Stimulated activated CD8-positive, alpha-beta memory T cell treated with anti-CD3 and anti-CD28 coated beads, Interleukin-4, amount 100 ng/mL, for 24 hours (primary cell): ENCODE measurements at regions not wholly inside any gene's neighbourhood (a gene's known extent, or its start where the extent isn't known, plus 50 kb on each side); places are given as distances from the start of the nearest gene placed in this dataset.
A peak's percentile ranks its signal among the peaks of the same experiment; 100 is the strongest.
"Not testable (repeated sequence)": the region's sequence is repeated elsewhere in the genome, so short reads cannot be mapped to it uniquely, and the experiment has no call there.

Source experiments
- DNase-seq: peaks from one replicate; pipeline ENCODE4 v3.0.0-alpha.2; 2020; ENCODE audit warnings: low read depth

- not testable (repeated sequence) for DNase-seq
These were observed 51.1 kb downstream of the NBPF8 start for GRCh38 chr1:120465900-120466299.

GRCh38 chr1:120477663-120478062 is 62.8 kb downstream of the NBPF8 start:
- not testable (repeated sequence) for DNase-seq

GRCh38 chr1:120478400-120478799 is 63.6 kb downstream of the NBPF8 start:
- not testable (repeated sequence) for DNase-seq

- DNase-seq: not testable (repeated sequence)
These were observed 72.7 kb downstream of the NBPF8 start for GRCh38 chr1:120487542-120487941.

GRCh38 chr1:120489217-120489616 is 74.4 kb downstream of the NBPF8 start:
- not testable (repeated sequence) for DNase-seq

- not testable (repeated sequence) for DNase-seq
These were observed 82.3 kb downstream of the NBPF8 start for GRCh38 chr1:120497145-120497544.

GRCh38 chr1:120503284-120503683 is 88.4 kb downstream of the NBPF8 start:
- DNase-seq: not testable (repeated sequence)

GRCh38 chr1:120506352-120506751 is 91.5 kb downstream of the NBPF8 start:
- not testable (repeated sequence) for DNase-seq

GRCh38 chr1:120508351-120508750 is 93.5 kb downstream of the NBPF8 start:
- not testable (repeated sequence) for DNase-seq

- not testable (repeated sequence) for DNase-seq
These were observed 94.4 kb downstream of the NBPF8 start for GRCh38 chr1:120509258-120509657.

GRCh38 chr1:120513099-120513498 is 98.3 kb downstream of the NBPF8 start:
- DNase-seq: not testable (repeated sequence)

GRCh38 chr1:120513531-120513930 is 98.7 kb downstream of the NBPF8 start:
- DNase-seq: not testable (repeated sequence)

- DNase-seq: not testable (repeated sequence)
These were observed 104.4 kb downstream of the NBPF8 start for GRCh38 chr1:120519196-120519595.

GRCh38 chr1:120524416-120524815 is 109.6 kb downstream of the NBPF8 start:
- DNase-seq: not testable (repeated sequence)

GRCh38 chr1:120525386-120525785 is 110.6 kb downstream of the NBPF8 start:
- not testable (repeated sequence) for DNase-seq

GRCh38 chr1:120529475-120530089 is 114.7 kb downstream of the NBPF8 start:
- DNase-seq: not testable (repeated sequence)

GRCh38 chr1:120531455-120531854 is 116.6 kb downstream of the NBPF8 start:
- DNase-seq: not testable (repeated sequence)

- DNase-seq: not testable (repeated sequence)
These were observed 119.7 kb downstream of the NBPF8 start for GRCh38 chr1:120534361-120535047.

GRCh38 chr1:120535052-120535451 is 120.2 kb downstream of the NBPF8 start:
- not testable (repeated sequence) for DNase-seq

- DNase-seq: not testable (repeated sequence)
These were observed 126.6 kb downstream of the NBPF8 start for GRCh38 chr1:120541394-120541793.

- DNase-seq: not testable (repeated sequence)
These were observed 127.5 kb downstream of the NBPF8 start for GRCh38 chr1:120542365-120542764.

- DNase-seq: not testable (repeated sequence)
These were observed 128.1 kb downstream of the NBPF8 start for GRCh38 chr1:120542940-120543339.

- DNase-seq: peak; percentile 74
These were observed 129.6 kb downstream of the NBPF8 start for GRCh38 chr1:120544434-120544833.
